SU-DHL-6 (cell line): ENCODE measurements at regions not wholly inside any gene's neighbourhood (a gene's known extent, or its start where the extent isn't known, plus 50 kb on each side); places are given as distances from the start of the nearest gene placed in this dataset.
"Not testable (repeated sequence)": the region's sequence is repeated elsewhere in the genome, so short reads cannot be mapped to it uniquely, and the experiment has no call there.

Experiments
- H2AFZ ChIP-seq: fragments of 200-600 bp; sonication (generic); 2 replicates; pipeline ENCODE4 v1.6.1; 2014; ENCODE audit warnings: low read depth, mild to moderate bottlenecking, moderate library complexity, mixed read lengths, antibody characterized with exemption, low read length; ENCODE audit not compliant: severe bottlenecking
- H3F3A ChIP-seq: fragments of 200-600 bp; shearing (Covaris generic); 2 replicates; pipeline ENCODE4 v1.6.0; 2016; ENCODE audit warnings: antibody characterized with exemption, mild to moderate bottlenecking; ENCODE audit not compliant: insufficient read depth
- H3K27ac ChIP-seq: fragments of 200-600 bp; sonication (generic); 2 replicates; pipeline ENCODE4 v1.5.1; 2016; ENCODE audit warnings: low read depth, mild to moderate bottlenecking, low read length, moderate library complexity, mixed read lengths
- H3K27me3 ChIP-seq: fragments of 200-600 bp; sonication (generic), shearing (Covaris generic); 2 replicates; pipeline ENCODE4 v1.6.0; 2014; ENCODE audit warnings: mild to moderate bottlenecking, low read length
- H3K36me3 ChIP-seq: fragments of 200-600 bp; sonication (generic); 2 replicates; pipeline ENCODE4 v1.6.1; 2014; ENCODE audit warnings: mild to moderate bottlenecking, low read length, mixed read lengths
- H3K4me2 ChIP-seq: fragments of 300-600, 200-600 bp; shearing (Covaris generic), sonication (generic); 2 replicates; pipeline ENCODE4 v1.6.0; 2014; ENCODE audit warnings: low read length, low read depth, mild to moderate bottlenecking; ENCODE audit not compliant: poor library complexity, severe bottlenecking
- H3K4me3 ChIP-seq: fragments of 200-600 bp; sonication (generic); 2 replicates; pipeline ENCODE4 v1.5.1; 2014; ENCODE audit warnings: antibody characterized with exemption, low read length, mild to moderate bottlenecking, mixed read lengths; ENCODE audit not compliant: insufficient read depth, poor library complexity, severe bottlenecking
- H3K79me2 ChIP-seq: fragments of 200-600 bp; sonication (generic); 2 replicates; pipeline ENCODE4 v1.6.1; 2014; ENCODE audit warnings: mild to moderate bottlenecking, low read length, moderate library complexity; ENCODE audit not compliant: insufficient read depth
- H3K9ac ChIP-seq: fragments of 200-600 bp; sonication (generic); 2 replicates; pipeline ENCODE4 v1.7.0; 2014; ENCODE audit warnings: mild to moderate bottlenecking, low read length
- H3K9me2 ChIP-seq: fragments of 200-600 bp; sonication (generic); replicated peaks from 2 replicates; pipeline ENCODE4 v1.6.1; 2014; ENCODE audit warnings: low read length; ENCODE audit not compliant: insufficient read depth
- H3K9me3 ChIP-seq: fragments of 200-600 bp; sonication (generic); 2 replicates; pipeline ENCODE4 v1.6.1; 2014; ENCODE audit warnings: low read length, mixed read lengths; ENCODE audit not compliant: insufficient read depth
- H4K20me1 ChIP-seq: fragments of 200-600 bp; sonication (generic); 2 replicates; pipeline ENCODE4 v1.6.1; 2014; ENCODE audit warnings: low read depth, mild to moderate bottlenecking, antibody characterized with exemption, low read length, moderate library complexity, mixed read lengths
- EZH2phosphoT487 ChIP-seq: fragments of 200-600 bp; sonication (generic), shearing (Covaris generic); conservative IDR thresholded peaks from 2 replicates; pipeline ENCODE4 v1.6.1; 2018; ENCODE audit warnings: mild to moderate bottlenecking, antibody characterized with exemption, low read length, moderate library complexity, mixed read lengths
- TF ChIP-seq, protein P1 (sequence below): fragments of 200-600 bp; sonication (generic); IDR thresholded peaks from one replicate; pipeline ENCODE4 v1.5.1; 2017; ENCODE audit warnings: antibody characterized with exemption, mild to moderate bottlenecking, low read length, moderate library complexity; ENCODE audit not compliant: insufficient read depth, poor library complexity, severe bottlenecking

DNA sequence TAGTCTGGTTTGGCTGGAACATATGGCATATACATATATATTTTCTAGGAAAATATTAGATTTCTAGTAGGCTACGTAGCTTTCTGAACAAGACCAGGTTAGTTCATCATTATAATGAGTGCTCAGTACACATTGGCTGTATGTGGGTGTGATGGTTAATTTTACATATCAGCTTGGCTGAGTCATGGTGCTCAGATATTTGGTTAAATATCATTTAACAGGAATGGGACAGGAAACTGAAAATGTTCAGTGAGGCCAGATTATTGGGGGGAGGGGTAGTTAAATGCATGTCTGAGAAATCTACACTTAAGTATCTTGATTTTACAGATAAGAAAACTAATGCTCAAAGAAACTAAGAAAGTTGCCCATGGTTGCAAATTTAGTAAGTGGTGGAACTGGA, 160.1 kb downstream of the RBMX2 start:
- Histone ChIP-seq H3K9me3 (no peaks in the 10 kb centered on the region), H3K4me2 (no peak overlapping the region), H3K79me2 (no peaks in the 10 kb centered on the region), H3K27ac (no peak overlapping the region), H3K9ac (no peak overlapping the region), H3F3A (no peaks in the 10 kb centered on the region), H3K4me3 (no peak overlapping the region), H3K36me3 (no peaks in the 10 kb centered on the region), H3K9me2 (no peaks in the 10 kb centered on the region), H2AFZ (no peak overlapping the region), H4K20me1 (no peaks in the 10 kb centered on the region), H3K27me3 (no peaks in the 10 kb centered on the region)
- TF ChIP-seq, protein P1, sequence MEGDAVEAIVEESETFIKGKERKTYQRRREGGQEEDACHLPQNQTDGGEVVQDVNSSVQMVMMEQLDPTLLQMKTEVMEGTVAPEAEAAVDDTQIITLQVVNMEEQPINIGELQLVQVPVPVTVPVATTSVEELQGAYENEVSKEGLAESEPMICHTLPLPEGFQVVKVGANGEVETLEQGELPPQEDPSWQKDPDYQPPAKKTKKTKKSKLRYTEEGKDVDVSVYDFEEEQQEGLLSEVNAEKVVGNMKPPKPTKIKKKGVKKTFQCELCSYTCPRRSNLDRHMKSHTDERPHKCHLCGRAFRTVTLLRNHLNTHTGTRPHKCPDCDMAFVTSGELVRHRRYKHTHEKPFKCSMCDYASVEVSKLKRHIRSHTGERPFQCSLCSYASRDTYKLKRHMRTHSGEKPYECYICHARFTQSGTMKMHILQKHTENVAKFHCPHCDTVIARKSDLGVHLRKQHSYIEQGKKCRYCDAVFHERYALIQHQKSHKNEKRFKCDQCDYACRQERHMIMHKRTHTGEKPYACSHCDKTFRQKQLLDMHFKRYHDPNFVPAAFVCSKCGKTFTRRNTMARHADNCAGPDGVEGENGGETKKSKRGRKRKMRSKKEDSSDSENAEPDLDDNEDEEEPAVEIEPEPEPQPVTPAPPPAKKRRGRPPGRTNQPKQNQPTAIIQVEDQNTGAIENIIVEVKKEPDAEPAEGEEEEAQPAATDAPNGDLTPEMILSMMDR, result no peak
- no peak for TF ChIP-seq EZH2phosphoT487

DNA sequence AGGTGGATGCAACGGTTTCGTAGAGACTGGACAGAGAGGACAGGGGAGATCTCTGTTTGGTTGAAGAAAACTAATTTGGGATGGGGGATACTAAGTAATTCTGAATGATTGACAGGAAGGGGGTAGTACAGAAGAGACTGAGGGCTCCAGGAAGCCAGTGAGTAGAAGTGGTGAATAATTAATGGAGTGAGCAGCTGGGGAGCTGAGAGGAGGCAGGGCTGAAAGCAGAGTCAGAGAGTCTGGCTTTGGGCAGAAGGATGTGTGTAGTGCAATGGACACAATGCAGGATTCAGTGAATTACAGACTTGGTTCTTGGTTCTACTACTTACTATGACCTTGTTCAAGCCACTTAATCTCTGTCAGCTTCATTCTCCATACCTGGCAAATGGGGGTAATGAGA, 161.7 kb downstream of the RBMX2 start:
- Histone ChIP-seq H3K9ac (no peak overlapping the region), H3K9me2 (no peaks in the 10 kb centered on the region), H3K27me3 (no peaks in the 10 kb centered on the region), H3F3A (no peaks in the 10 kb centered on the region), H3K79me2 (no peaks in the 10 kb centered on the region), H3K4me3 (no peak overlapping the region), H3K27ac (no peak overlapping the region), H3K4me2 (no peak overlapping the region), H3K36me3 (no peaks in the 10 kb centered on the region), H2AFZ (no peak overlapping the region), H4K20me1 (no peaks in the 10 kb centered on the region), H3K9me3 (no peaks in the 10 kb centered on the region)
- TF ChIP-seq EZH2phosphoT487, result no peak
- TF ChIP-seq, protein P1, result no peak

DNA sequence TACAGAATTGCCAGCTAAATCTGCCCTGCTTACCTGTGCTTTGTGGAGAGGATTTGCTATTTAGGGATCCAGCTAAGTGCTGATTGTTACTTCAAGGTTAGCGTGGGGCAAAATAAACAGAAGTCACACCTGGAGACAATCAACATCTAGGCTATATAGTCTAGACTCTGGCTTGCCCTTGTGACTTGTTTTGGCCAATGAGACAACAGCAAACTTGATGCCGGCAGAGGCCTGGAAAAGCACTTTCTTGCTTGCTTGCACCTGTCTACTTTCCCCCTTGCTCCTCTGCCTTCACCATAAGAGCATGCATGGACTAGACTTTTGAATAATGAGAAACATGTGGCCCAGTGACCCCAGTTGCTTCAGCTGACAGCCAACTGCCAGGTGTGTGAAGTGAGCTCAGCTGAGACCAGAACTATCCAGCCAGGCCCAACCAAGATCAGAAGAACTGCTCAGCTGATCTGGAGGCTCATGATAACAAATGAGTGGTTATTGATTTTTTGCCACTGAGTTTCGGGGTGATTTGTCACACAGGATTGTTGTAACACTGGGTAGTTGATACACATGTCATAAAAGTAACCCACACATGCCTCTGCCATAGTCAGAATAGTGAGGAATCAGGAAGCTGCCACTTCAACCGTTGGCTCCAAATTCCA, 164.4 kb downstream of the RBMX2 start:
- no peaks in the 10 kb centered on the region for H3F3A ChIP-seq
- no peaks in the 10 kb centered on the region for H3K9me3 ChIP-seq
- H4K20me1 ChIP-seq, result no peaks in the 10 kb centered on the region
- TF ChIP-seq EZH2phosphoT487, result no peak
- TF ChIP-seq, protein P1, result no peak
- no peak overlapping the region for H2AFZ ChIP-seq
- H3K4me2 ChIP-seq, result no peak overlapping the region
- H3K9me2 ChIP-seq, result no peaks in the 10 kb centered on the region
- H3K27me3 ChIP-seq, result no peaks in the 10 kb centered on the region
- no peak overlapping the region for H3K27ac ChIP-seq
- H3K36me3 ChIP-seq, result no peaks in the 10 kb centered on the region
- no peak overlapping the region for H3K9ac ChIP-seq
- no peak overlapping the region for H3K4me3 ChIP-seq
- H3K79me2 ChIP-seq, result no peaks in the 10 kb centered on the region

DNA sequence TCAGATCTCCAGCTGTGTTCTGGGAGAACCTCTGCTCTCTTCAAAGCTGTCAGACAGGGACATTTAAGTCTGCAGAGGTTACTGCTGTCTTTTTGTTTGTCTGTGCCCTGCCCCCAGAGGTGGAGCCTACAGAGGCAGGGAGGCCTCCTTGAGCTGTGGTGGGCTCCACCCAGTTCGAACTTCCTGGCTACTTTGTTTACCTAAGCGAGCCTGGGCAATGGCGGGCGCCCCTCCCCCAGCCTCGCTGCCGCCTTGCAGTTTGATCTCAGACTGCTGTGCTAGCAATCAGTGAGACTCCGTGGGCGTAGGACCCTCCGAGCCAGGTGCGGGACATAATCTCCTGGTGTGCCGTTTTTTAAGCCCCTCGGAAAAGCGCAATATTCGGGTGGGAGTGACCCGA, 171.2 kb downstream of the RBMX2 start:
- not testable (repeated sequence) for H2AFZ ChIP-seq

More for the DNA sequence above, 171.2 kb downstream of the RBMX2 start:
- H4K20me1 ChIP-seq, H3K36me3 ChIP-seq, H3K9me2 ChIP-seq, H3K27me3 ChIP-seq, H3F3A ChIP-seq, H3K27ac ChIP-seq, H3K4me3 ChIP-seq, H3K9ac ChIP-seq, H3K9me3 ChIP-seq, H3K79me2 ChIP-seq, H3K4me2 ChIP-seq: not testable (repeated sequence)
